Tibial artery (tissue), 4 donors: ENCODE measurements at regions not wholly inside any gene's neighbourhood (a gene's known extent, or its start where the extent isn't known, plus 50 kb on each side); places are given as distances from the start of the nearest gene placed in this dataset.

Experiments used
- DNase-seq, 2 donors: peaks; one replicate each; pipeline ENCODE4 v3.0.0-alpha.2; 2019
- H3K27ac ChIP-seq, 2 donors: fragments of 200-600 bp; sonication (generic) in 1 of 2; 1 replicate in 1 of 2; 2 replicates in 1 of 2; pipeline ENCODE4 v1.5.1; 2018 to 2019; ENCODE audit warnings: mild to moderate bottlenecking in 1 of 2
- H3K27me3 ChIP-seq, 2 donors: fragments of 200-600 bp; sonication (generic) in 1 of 2; one replicate each; pipeline versions ENCODE4 v1.5.1 to v1.6.0; 2016 to 2019
- H3K36me3 ChIP-seq, 3 donors: fragments of 200-600 bp; sonication (generic) in 2 of 3; one replicate each; pipeline ENCODE4 v1.5.1; 2016 to 2019; ENCODE audit warnings: mild to moderate bottlenecking in 2 of 3
- H3K4me1 ChIP-seq, 4 donors: fragments of 200-600 bp; sonication (generic) in 2 of 4; 1 replicate in 3 of 4; 2 replicates in 1 of 4; pipeline ENCODE4 v1.5.1; 2016 to 2019
- H3K4me3 ChIP-seq, 2 donors: fragments of 200-600 bp; sonication (generic) in 1 of 2; 1 replicate in 1 of 2; 2 replicates in 1 of 2; pipeline ENCODE4 v1.5.1; 2018 to 2019; ENCODE audit warnings: mild to moderate bottlenecking in 2 of 2
- H3K9me3 ChIP-seq, 3 donors: fragments of 200-600 bp; sonication (generic) in 1 of 3; one replicate each; pipeline ENCODE4 v1.5.1; 2016 to 2019
- intact Hi-C: fragments of 100-400 bp; cut with DNase I; formaldehyde crosslinking; loops from one replicate; pipeline ENCODE4 v1.15.0; 2023; ENCODE audit warnings: low total_unique reads
- TF ChIP-seq, protein P1 (sequence below), 2 experiments: fragments of 200-600 bp in 1 of 2; fragments of 450-650 bp in 1 of 2; IDR thresholded peaks; one replicate each; pipeline ENCODE4 v1.5.1; 2017 to 2019; ENCODE audit warnings: antibody characterized with exemption in 2 of 2, mild to moderate bottlenecking in 1 of 2, moderate library complexity in 1 of 2

DNA sequence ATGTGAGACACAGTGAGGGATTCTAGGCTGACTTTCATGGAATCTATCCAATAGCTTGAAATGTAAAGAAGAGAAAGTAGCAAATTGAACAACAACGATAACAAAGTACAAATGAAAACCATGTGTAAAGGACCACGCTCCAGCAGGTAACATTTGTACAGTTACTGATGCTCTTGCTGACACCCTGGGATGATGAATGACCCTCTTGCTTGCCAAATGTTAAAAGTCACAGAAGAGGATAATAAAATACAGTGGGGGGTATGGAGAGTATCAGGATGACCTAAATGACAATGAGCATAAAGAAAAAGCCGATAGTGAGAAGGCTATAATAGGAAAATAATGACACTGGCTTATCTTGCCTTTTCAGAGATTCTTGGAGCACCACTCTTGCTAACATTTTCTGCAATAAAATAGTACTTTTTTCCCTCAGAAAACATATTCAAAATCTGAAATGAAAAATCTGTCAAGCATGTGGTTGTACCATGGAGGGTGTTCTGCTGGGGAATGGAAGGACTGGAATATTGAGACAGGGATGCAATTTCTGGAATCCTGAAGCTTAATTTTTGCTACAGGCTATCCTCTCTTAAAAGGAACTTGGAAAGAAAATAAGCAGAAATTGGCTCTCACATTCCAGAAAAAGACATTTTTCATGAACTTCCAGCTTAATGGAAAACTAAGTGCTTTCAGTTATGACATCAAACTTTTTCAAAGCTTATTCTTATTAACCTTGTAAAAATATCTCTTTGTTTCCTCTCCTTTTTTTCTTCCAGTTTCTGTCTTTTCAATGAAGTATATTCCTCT lies 303.2 kb upstream of the GHITM start:
- H3K27ac ChIP-seq: no peak overlapping the region
- H3K4me1 ChIP-seq: no peaks in the 10 kb centered on the region
- TF ChIP-seq, protein P1, sequence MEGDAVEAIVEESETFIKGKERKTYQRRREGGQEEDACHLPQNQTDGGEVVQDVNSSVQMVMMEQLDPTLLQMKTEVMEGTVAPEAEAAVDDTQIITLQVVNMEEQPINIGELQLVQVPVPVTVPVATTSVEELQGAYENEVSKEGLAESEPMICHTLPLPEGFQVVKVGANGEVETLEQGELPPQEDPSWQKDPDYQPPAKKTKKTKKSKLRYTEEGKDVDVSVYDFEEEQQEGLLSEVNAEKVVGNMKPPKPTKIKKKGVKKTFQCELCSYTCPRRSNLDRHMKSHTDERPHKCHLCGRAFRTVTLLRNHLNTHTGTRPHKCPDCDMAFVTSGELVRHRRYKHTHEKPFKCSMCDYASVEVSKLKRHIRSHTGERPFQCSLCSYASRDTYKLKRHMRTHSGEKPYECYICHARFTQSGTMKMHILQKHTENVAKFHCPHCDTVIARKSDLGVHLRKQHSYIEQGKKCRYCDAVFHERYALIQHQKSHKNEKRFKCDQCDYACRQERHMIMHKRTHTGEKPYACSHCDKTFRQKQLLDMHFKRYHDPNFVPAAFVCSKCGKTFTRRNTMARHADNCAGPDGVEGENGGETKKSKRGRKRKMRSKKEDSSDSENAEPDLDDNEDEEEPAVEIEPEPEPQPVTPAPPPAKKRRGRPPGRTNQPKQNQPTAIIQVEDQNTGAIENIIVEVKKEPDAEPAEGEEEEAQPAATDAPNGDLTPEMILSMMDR (IDR thresholded peaks at IDR 0.05): no peak
- no peaks in the 10 kb centered on the region for H3K36me3 ChIP-seq
- H3K4me3 ChIP-seq: no peak overlapping the region
- no peaks in the 10 kb centered on the region for H3K27me3 ChIP-seq
- DNase-seq: no peak
- intact Hi-C loops: no loop called here
- H3K9me3 ChIP-seq: no peaks in the 10 kb centered on the region

DNA sequence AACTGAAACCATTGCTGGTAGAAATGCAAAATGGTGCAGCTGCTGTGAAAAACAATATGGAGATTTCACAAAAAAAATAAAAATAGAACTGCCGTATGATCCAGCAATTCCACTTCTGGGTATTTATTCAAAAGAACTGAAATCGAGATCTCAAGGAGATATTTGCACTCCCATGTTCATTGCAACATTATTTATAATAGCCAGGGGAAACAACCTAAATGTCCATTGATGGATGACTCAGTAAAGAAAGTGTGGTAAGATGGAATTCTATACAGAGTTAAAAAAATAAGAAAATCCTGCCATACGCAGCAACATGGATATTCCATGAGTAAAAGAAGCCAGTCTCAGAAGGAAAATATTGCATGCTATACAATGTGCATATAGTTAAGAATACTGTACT lies 290.6 kb upstream of the GHITM start:
- Histone ChIP-seq H3K27me3 (no peaks in the 10 kb centered on the region), H3K27ac (no peak overlapping the region), H3K4me1 (no peaks in the 10 kb centered on the region), H3K9me3 (no peaks in the 10 kb centered on the region), H3K4me3 (no peak overlapping the region), H3K36me3 (no peaks in the 10 kb centered on the region)
- TF ChIP-seq, protein P1 (IDR thresholded peaks at IDR 0.05): no peak
- intact Hi-C loops: no loop called here
- no peak for DNase-seq

GRCh38 chr10:83849150-83849549 lies 290.2 kb upstream of the GHITM start:
- H3K36me3 ChIP-seq: no peaks in the 10 kb centered on the region
- H3K9me3 ChIP-seq: no peaks in the 10 kb centered on the region
- H3K4me1 ChIP-seq: no peaks in the 10 kb centered on the region
- no peaks in the 10 kb centered on the region for H3K27me3 ChIP-seq
- no peak for DNase-seq
- TF ChIP-seq, protein P1 (IDR thresholded peaks at IDR 0.05): no peak
- H3K4me3 ChIP-seq: no peak overlapping the region
- no peak overlapping the region for H3K27ac ChIP-seq
- intact Hi-C loops: no loop called here

DNA sequence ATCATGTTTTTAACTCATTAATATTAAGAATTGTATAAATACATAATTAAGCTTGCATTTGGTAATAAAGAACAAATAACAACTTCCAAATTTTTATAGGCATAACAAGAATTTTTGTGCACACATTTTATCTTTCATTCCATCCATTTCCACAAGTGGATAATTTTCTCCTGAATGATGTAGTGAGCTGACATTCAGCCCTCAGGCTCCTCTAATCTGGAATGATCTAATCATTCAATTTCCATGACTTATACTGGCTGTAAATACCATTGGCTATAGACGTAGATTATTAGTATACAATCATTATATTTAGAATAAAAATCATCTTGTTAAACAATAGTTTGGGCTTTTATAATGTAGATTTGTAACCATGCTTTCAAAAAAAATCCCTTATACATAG lies 287.2 kb upstream of the GHITM start:
- no peaks in the 10 kb centered on the region for H3K27me3 ChIP-seq
- intact Hi-C loops: no loop called here
- TF ChIP-seq, protein P1 (IDR thresholded peaks at IDR 0.05): no peak
- no peaks in the 10 kb centered on the region for H3K36me3 ChIP-seq
- no peak overlapping the region for H3K27ac ChIP-seq
- no peak for DNase-seq
- no peaks in the 10 kb centered on the region for H3K4me1 ChIP-seq
- H3K9me3 ChIP-seq: no peaks in the 10 kb centered on the region
- H3K4me3 ChIP-seq: no peak overlapping the region

- intact Hi-C loops: no loop called here
- Histone ChIP-seq H3K27ac (no peak overlapping the region), H3K9me3 (no peaks in the 10 kb centered on the region), H3K36me3 (no peaks in the 10 kb centered on the region), H3K27me3 (no peaks in the 10 kb centered on the region), H3K4me1 (no peaks in the 10 kb centered on the region), H3K4me3 (no peak overlapping the region)
- no peak for DNase-seq
- TF ChIP-seq, protein P1 (IDR thresholded peaks at IDR 0.05): no peak
Observed at GRCh38 chr10:83862723-83863122, 276.6 kb upstream of the GHITM start.
